Heart left ventricle (tissue), 13 donors: ENCODE measurements at regions not wholly inside any gene's neighbourhood (a gene's known extent, or its start where the extent isn't known, plus 50 kb on each side); places are given as distances from the start of the nearest gene placed in this dataset.

Experiments
- CTCF ChIP-seq, 12 donors: fragments of 200-600 bp; sonication (generic) in 4 of 12; IDR thresholded peaks; one replicate each; pipeline versions ENCODE4 v1.5.0 to v1.8.0; 2018 to 2022; ENCODE audit warnings: antibody characterized with exemption in 12 of 12, mild to moderate bottlenecking in 5 of 12
- POLR2A ChIP-seq, 2 donors: fragments of 450-650 bp; IDR thresholded peaks; one replicate each; pipeline ENCODE4 v1.6.1; 2017; ENCODE audit warnings: antibody characterized with exemption in 2 of 2, mild to moderate bottlenecking in 2 of 2, moderate library complexity in 2 of 2
- donor health status: ischemic (EF 13 %, LVEDD 7.1; RV severe dilation, severe dysfunction).
- donor health status: DM: no; HTN: yes; CAD: no.
- donor health status: DM: no; HTN: no; CAD: no.
- donor health status: ischemic (EF 25% LVEDD 6.9; RV normal size, moderate dysfunction).
- donor health status: ischemic (EF 25% LVEDD 5.7; RV mildly dilated, moderate dysfunction).
- donor health status: ischemic (EF 35%, LVEDD 5.7; RV mildly dilated, moderate dysfunction).
- donor health status: nonischemic (EF 11% LVEDD 7.7; RV severe dilation, severe dysfunction).
- donor health status: DM: yes; HTN: yes; CAD: no.
- donor health status: PGD.
- donor health status: ischemic (EF 29% LVEDD 5.4; RV normal size, mild dysfunction).
- donor health status: nonischemic (EF 23%, LVEDD 6.1; RV moderate dilation, normal function).

GRCh38 chr13:110034031-110034549, 247.7 kb upstream of the IRS2 start:
- TF ChIP-seq POLR2A (IDR thresholded peaks at IDR 0.05) (no peak), CTCF (IDR thresholded peaks at IDR 0.05) (no peak)
